GM06990 (cell line): ENCODE measurements at regions not wholly inside any gene's neighbourhood (a gene's known extent, or its start where the extent isn't known, plus 50 kb on each side); places are given as distances from the start of the nearest gene placed in this dataset.

Experiments used
- DNase-seq: peaks from one replicate; pipeline ENCODE4 v3.0.0-alpha.2; 2011; ENCODE audit not compliant: insufficient read length; ENCODE audit errors: extremely low read depth
- H3K27me3 ChIP-seq: replicated peaks from 2 replicates; pipeline ENCODE4 v1.6.0; 2011; ENCODE audit warnings: low read length; ENCODE audit not compliant: control insufficient read depth, insufficient read depth
- H3K36me3 ChIP-seq: 2 replicates; pipeline ENCODE4 v1.5.1; 2011; ENCODE audit warnings: low read length; ENCODE audit not compliant: control insufficient read depth, insufficient read depth
- H3K4me3 ChIP-seq: replicated peaks from 2 replicates; pipeline ENCODE4 v1.5.1; 2011; ENCODE audit warnings: low read depth, mild to moderate bottlenecking, control low read depth, low read length
- CTCF ChIP-seq: IDR thresholded peaks from 2 replicates; pipeline ENCODE4 v1.5.1; 2011; ENCODE audit warnings: low read length, control low read depth, mild to moderate bottlenecking, inconsistent platforms; ENCODE audit not compliant: insufficient read depth, poor library complexity, severe bottlenecking

- Histone ChIP-seq H3K4me3 (no peak overlapping the region), H3K36me3 (no peaks in the 10 kb centered on the region), H3K27me3 (no peaks in the 10 kb centered on the region; the same call in 1 of the 2 replicates)
- no peak for TF ChIP-seq CTCF
- DNase-seq, result no peak
Measured at GRCh38 chr4:138959097-138959815, 56.3 kb upstream of the NOCT start.

- no peaks in the 10 kb centered on the region; the same call in 1 of the 2 replicates for H3K27me3 ChIP-seq
- H3K36me3 ChIP-seq, result no peaks in the 10 kb centered on the region
- H3K4me3 ChIP-seq, result no peak overlapping the region
- no peak for DNase-seq
- TF ChIP-seq CTCF, result no peak
Measured at GRCh38 chr4:138958519-138958918, 57.1 kb upstream of the NOCT start.

- TF ChIP-seq CTCF, result no peak
- Histone ChIP-seq H3K27me3 (no peaks in the 10 kb centered on the region; the same call in 1 of the 2 replicates), H3K36me3 (no peaks in the 10 kb centered on the region), H3K4me3 (no peak overlapping the region)
- DNase-seq, result no peak
Measured at GRCh38 chr4:138957302-138957701, 58.3 kb upstream of the NOCT start.

GRCh38 chr4:138954428-138954827 lies 61.2 kb upstream of the NOCT start:
- TF ChIP-seq CTCF, result no peak
- no peak for DNase-seq

GRCh38 chr4:138953961-138954371 lies 61.6 kb upstream of the NOCT start:
- no peak overlapping the region for H3K4me3 ChIP-seq
- no peaks in the 10 kb centered on the region for H3K36me3 ChIP-seq
- TF ChIP-seq CTCF, result no peak
- DNase-seq, result no peak
- H3K27me3 ChIP-seq, result no peaks in the 10 kb centered on the region; the same call in 1 of the 2 replicates

More at GRCh38 chr4:138954428-138954827, 61.2 kb upstream of the NOCT start:
- H3K27me3 ChIP-seq, result no peaks in the 10 kb centered on the region; the same call in 1 of the 2 replicates
- H3K36me3 ChIP-seq, result no peaks in the 10 kb centered on the region
- H3K4me3 ChIP-seq, result no peak overlapping the region
